Tibial nerve (tissue), 4 donors: ENCODE measurements at regions not wholly inside any gene's neighbourhood (a gene's known extent, or its start where the extent isn't known, plus 50 kb on each side); places are given as distances from the start of the nearest gene placed in this dataset.

Experiments used
- DNase-seq, 2 donors: peaks; one replicate each; pipeline ENCODE4 v3.0.0-alpha.2; 2019; ENCODE audit warnings: low spot score in 2 of 2
- H3K27ac ChIP-seq, 4 donors: fragments of 200-600 bp; sonication (generic) in 3 of 4; one replicate each; pipeline ENCODE4 v1.5.1; 2017 to 2019; ENCODE audit warnings: mild to moderate bottlenecking in 1 of 4
- H3K27me3 ChIP-seq, 2 donors: fragments of 200-600 bp; sonication (generic) in 1 of 2; one replicate each; pipeline versions ENCODE4 v1.5.1 to v1.6.0; 2017 to 2019
- H3K36me3 ChIP-seq, 3 donors: fragments of 200-600 bp; sonication (generic); one replicate each; pipeline ENCODE4 v1.5.1; 2018 to 2019
- H3K4me1 ChIP-seq, 4 donors: fragments of 200-600 bp; sonication (generic) in 3 of 4; one replicate each; pipeline ENCODE4 v1.5.1; 2017 to 2019
- H3K4me3 ChIP-seq, 4 donors: fragments of 200-600 bp; sonication (generic) in 3 of 4; one replicate each; pipeline ENCODE4 v1.5.1; 2017 to 2019; ENCODE audit warnings: mild to moderate bottlenecking in 1 of 4, moderate library complexity in 1 of 4
- H3K9me3 ChIP-seq, 4 donors: fragments of 200-600 bp; sonication (generic) in 3 of 4; one replicate each; pipeline ENCODE4 v1.5.1; 2017 to 2019
- CTCF ChIP-seq, 5 experiments: fragments of 200-600 bp in 3 of 5; fragments of 450-650 bp in 2 of 5; sonication (generic) in 3 of 5; IDR thresholded peaks; one replicate each; pipeline ENCODE4 v1.5.1; 2016 to 2019; ENCODE audit warnings: antibody characterized with exemption in 5 of 5, mild to moderate bottlenecking in 3 of 5, moderate library complexity in 2 of 5
- EP300 ChIP-seq, 2 donors: sonication (generic); formaldehyde crosslinking; IDR thresholded peaks; one replicate each; pipeline ENCODE4 v1.6.1; 2017; ENCODE audit warnings: antibody characterized with exemption in 2 of 2, mild to moderate bottlenecking in 1 of 2
- POLR2A ChIP-seq, 2 donors: fragments of 450-650 bp; IDR thresholded peaks; one replicate each; pipeline ENCODE4 v1.6.1; 2017; ENCODE audit warnings: antibody characterized with exemption in 2 of 2, mild to moderate bottlenecking in 2 of 2, moderate library complexity in 2 of 2
- WGBS, 2 donors: methylation state at CpG; one replicate each; pipeline ENCODE4 v1.1.5; 2018; 5-methylcytosine and 5-hydroxymethylcytosine counted together

GRCh38 chr6:21502682-21503081 lies 90.9 kb upstream of the SOX4 start:
- Histone ChIP-seq H3K4me3 (no peak overlapping the region), H3K4me1 (peaks cover 0 to 11% (median 0%) of the 10 kb centered on the region in 4 donors), H3K36me3 (no peaks in the 10 kb centered on the region), H3K27me3 (no peaks in the 10 kb centered on the region), H3K9me3 (no peaks in the 10 kb centered on the region), H3K27ac (no peak overlapping the region)
- no peak for DNase-seq
- 97 to 100% methylated on average over 1 of the region's 1 CpG for WGBS, 2 donors
- TF ChIP-seq EP300 (IDR thresholded peaks at IDR 0.05) (no peak), POLR2A (IDR thresholded peaks at IDR 0.05) (no peak), CTCF (IDR thresholded peaks at IDR 0.05) (no peak)

- Histone ChIP-seq H3K4me1 (peaks cover 0 to 11% (median 0%) of the 10 kb centered on the region in 4 donors), H3K27ac (no peak overlapping the region), H3K4me3 (no peak overlapping the region), H3K36me3 (no peaks in the 10 kb centered on the region), H3K9me3 (no peaks in the 10 kb centered on the region), H3K27me3 (no peaks in the 10 kb centered on the region)
- 77 to 82% methylated on average over 6 of the region's 6 CpGs for WGBS, 2 donors
- DNase-seq = no peak
- no peak for TF ChIP-seq CTCF (IDR thresholded peaks at IDR 0.05)
- TF ChIP-seq EP300 (IDR thresholded peaks at IDR 0.05) = no peak
- no peak for TF ChIP-seq POLR2A (IDR thresholded peaks at IDR 0.05)
Observed at GRCh38 chr6:21504790-21505189, 88.8 kb upstream of the SOX4 start.

- Histone ChIP-seq H3K4me3 (no peak overlapping the region), H3K9me3 (no peaks in the 10 kb centered on the region), H3K36me3 (no peaks in the 10 kb centered on the region), H3K27me3 (no peaks in the 10 kb centered on the region), H3K27ac (no peak overlapping the region), H3K4me1 (peaks cover 0 to 4% (median 0%) of the 10 kb centered on the region in 4 donors)
- DNase-seq = no peak
- 93 to 99% methylated on average over 5 of the region's 5 CpGs for WGBS, 2 donors
- TF ChIP-seq CTCF (IDR thresholded peaks at IDR 0.05) (no peak), EP300 (IDR thresholded peaks at IDR 0.05) (no peak), POLR2A (IDR thresholded peaks at IDR 0.05) (no peak)
Observed at GRCh38 chr6:21505574-21505990, 88.0 kb upstream of the SOX4 start.

GRCh38 chr6:21506126-21506525 lies 87.4 kb upstream of the SOX4 start:
- DNase-seq = no peak
- Histone ChIP-seq H3K9me3 (no peaks in the 10 kb centered on the region), H3K36me3 (no peaks in the 10 kb centered on the region), H3K27ac (no peak overlapping the region), H3K27me3 (no peaks in the 10 kb centered on the region), H3K4me1 (peaks cover 0 to 4% (median 0%) of the 10 kb centered on the region in 4 donors), H3K4me3 (no peak overlapping the region)
- 83 to 96% methylated on average over 4 of the region's 4 CpGs for WGBS, 2 donors
- TF ChIP-seq EP300 (IDR thresholded peaks at IDR 0.05) = no peak
- TF ChIP-seq POLR2A (IDR thresholded peaks at IDR 0.05) = no peak
- TF ChIP-seq CTCF (IDR thresholded peaks at IDR 0.05) = no peak

DNA sequence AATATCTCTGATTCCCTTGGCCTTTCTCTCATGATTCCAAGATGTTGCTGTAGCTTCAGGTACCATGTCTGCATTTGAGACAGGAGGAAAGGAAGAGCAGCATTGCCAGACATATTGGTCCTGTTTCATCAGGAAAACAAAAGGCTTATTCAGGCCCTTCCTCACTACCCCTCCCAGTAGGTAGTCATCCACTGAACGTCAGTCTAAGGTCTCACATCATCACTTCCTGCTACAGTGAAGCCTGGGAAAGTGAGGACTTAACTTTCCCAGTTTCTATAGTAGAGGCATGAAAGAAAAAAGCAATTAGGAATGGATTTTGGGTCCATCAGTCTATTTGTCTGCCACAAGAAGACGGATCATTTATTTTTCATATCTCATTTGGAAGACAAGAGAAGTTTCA lies 85.7 kb upstream of the SOX4 start:
- no peak overlapping the region for H3K27ac ChIP-seq
- H3K36me3 ChIP-seq = no peaks in the 10 kb centered on the region
- H3K27me3 ChIP-seq = no peaks in the 10 kb centered on the region
- TF ChIP-seq EP300 (IDR thresholded peaks at IDR 0.05) (no peak), POLR2A (IDR thresholded peaks at IDR 0.05) (no peak), CTCF (IDR thresholded peaks at IDR 0.05) (no peak)
- H3K4me3 ChIP-seq = no peak overlapping the region
- WGBS, 2 donors = 50 to 55% methylated on average over 2 of the region's 2 CpGs
- no peaks in the 10 kb centered on the region for H3K9me3 ChIP-seq
- H3K4me1 ChIP-seq = peaks cover 0 to 4% (median 0%) of the 10 kb centered on the region in 4 donors
- no peak for DNase-seq
